ENCODE measurements at regions not wholly inside any gene's neighbourhood (a gene's known extent, or its start where the extent isn't known, plus 50 kb on each side); places are given as distances from the start of the nearest gene placed in this dataset.

GRCh38 chr14:58717813-58718212, 80.1 kb downstream of the DACT1 start:
- DNase-seq (ENCODE audit: low read depth, low spot score) = no peak
- CTCF ChIA-PET = no interaction called here
- ATAC-seq = no peak
- Histone ChIP-seq H3K4me1 (ENCODE audit: control insufficient read depth in 1 of 2, insufficient read depth in 2 of 2, low read length in 2 of 2) (no peaks in the 10 kb centered on the region), H2AFZ (ENCODE audit: low read depth, low read length, poor library complexity, severe bottlenecking) (no peak overlapping the region), H3K9ac (ENCODE audit: low read length) (no peak overlapping the region), H4K20me1 (ENCODE audit: insufficient read depth) (no peaks in the 10 kb centered on the region), H3K4me2 (ENCODE audit: low read length) (no peak overlapping the region), H3K4me3 (replicated peaks in 1 of 2; ENCODE audit: low read depth in 1 of 2, low read length in 2 of 2) (no peak overlapping the region), H3K27me3 (ENCODE audit: insufficient read depth, low read length) (no peaks in the 10 kb centered on the region), H3K36me3 (ENCODE audit: control insufficient read depth in 1 of 2, insufficient read depth in 2 of 2, low read length in 2 of 2) (no peaks in the 10 kb centered on the region), H3K79me2 (ENCODE audit: insufficient read depth, low read length) (no peaks in the 10 kb centered on the region), H3K9me3 (ENCODE audit: control insufficient read depth in 1 of 2, insufficient read depth in 1 of 2, low read depth in 1 of 2, low read length in 2 of 2) (no peaks in the 10 kb centered on the region), H3K27ac (ENCODE audit: low read depth, low read length) (no peak overlapping the region), H3K9me2 (ENCODE audit: insufficient read depth) (no peaks in the 10 kb centered on the region; the same call in 1 of the 2 replicates)
- BruUV-seq (replicated peaks) = no TSS peak
- no peak for TF ChIP-seq CEBPB (IDR thresholded peaks at IDR 0.05; ENCODE audit: low read depth)
- TF ChIP-seq JUND (IDR thresholded peaks at IDR 0.05) = no peak
- no peak for TF ChIP-seq ZNF274 (IDR thresholded peaks at IDR 0.05; ENCODE audit: low read depth, low read length)
- RAD21 ChIA-PET (ENCODE audit: low non-redundant PET in 1 of 2, low total read pairs in 2 of 2, uncharacterized antibody in 2 of 2, unreplicated experiment in 2 of 2) = no interaction called here
- POLR2A ChIA-PET = no interaction called here
- intact Hi-C loops (cut with micrococcal nuclease) = no loop called here

GRCh38 chr14:58718226-58719205, 80.8 kb downstream of the DACT1 start:
- ATAC-seq (no peak), DNase-seq (ENCODE audit: low read depth, low spot score) (no peak)
- H3K79me2 ChIP-seq (ENCODE audit: insufficient read depth, low read length) = no peaks in the 10 kb centered on the region
- POLR2A ChIA-PET = no interaction called here
- CTCF ChIA-PET = no interaction called here
- H3K27me3 ChIP-seq (ENCODE audit: insufficient read depth, low read length) = no peaks in the 10 kb centered on the region
- RAD21 ChIA-PET (ENCODE audit: low non-redundant PET in 1 of 2, low total read pairs in 2 of 2, uncharacterized antibody in 2 of 2, unreplicated experiment in 2 of 2) = interaction anchor here in 1 of 2 experiments (0.7 kb wide), 1 partner anchor 15 kb away, joined by 5 read pairs; no protein-coding TSS in a partner anchor
- intact Hi-C loops (cut with micrococcal nuclease) = no loop called here
- BruUV-seq (replicated peaks) = no TSS peak
- no peak overlapping the region for H3K9ac ChIP-seq (ENCODE audit: low read length)
- H3K36me3 ChIP-seq (ENCODE audit: control insufficient read depth in 1 of 2, insufficient read depth in 2 of 2, low read length in 2 of 2) = no peaks in the 10 kb centered on the region
- no peak overlapping the region for H3K27ac ChIP-seq (ENCODE audit: low read depth, low read length)
- H3K4me1 ChIP-seq (ENCODE audit: control insufficient read depth in 1 of 2, insufficient read depth in 2 of 2, low read length in 2 of 2) = no peaks in the 10 kb centered on the region
- no peak overlapping the region for H3K4me3 ChIP-seq (replicated peaks in 1 of 2; ENCODE audit: low read depth in 1 of 2, low read length in 2 of 2)
- no peak for TF ChIP-seq CEBPB (IDR thresholded peaks at IDR 0.05; ENCODE audit: low read depth)
- no peak for TF ChIP-seq ATF3 (IDR thresholded peaks at IDR 0.05)
- no peak for TF ChIP-seq EZH2phosphoT487 (IDR thresholded peaks at IDR 0.05; ENCODE audit: borderline replicate concordance)
- no peak for TF ChIP-seq FOSL1 (IDR thresholded peaks at IDR 0.05; ENCODE audit: low read depth)
- TF ChIP-seq POLR2A (IDR thresholded peaks at IDR 0.05; ENCODE audit: borderline replicate concordance, extremely low read depth, insufficient read depth, insufficient read length) = no peak
- TF ChIP-seq CBX3 (IDR thresholded peaks at IDR 0.05; ENCODE audit: low read depth) = no peak
- TF ChIP-seq CTCF (IDR thresholded peaks at IDR 0.05 in 2 of 3, conservative IDR thresholded peaks at IDR 0.05 in 1 of 3; ENCODE audit: borderline replicate concordance in 1 of 3, insufficient read depth in 1 of 3, low read depth in 2 of 3, low read length in 2 of 3) = no peak
- no peak overlapping the region for H3K4me2 ChIP-seq (ENCODE audit: low read length)
- no peaks in the 10 kb centered on the region for H4K20me1 ChIP-seq (ENCODE audit: insufficient read depth)
- H2AFZ ChIP-seq (ENCODE audit: low read depth, low read length, poor library complexity, severe bottlenecking) = no peak overlapping the region
- no peaks in the 10 kb centered on the region; the same call in 1 of the 2 replicates for H3K9me2 ChIP-seq (ENCODE audit: insufficient read depth)
- no peaks in the 10 kb centered on the region for H3K9me3 ChIP-seq (ENCODE audit: control insufficient read depth in 1 of 2, insufficient read depth in 1 of 2, low read depth in 1 of 2, low read length in 2 of 2)
